NK-92 treated with Interleukin-12 subunit alpha and Interleukin-12 subunit beta, amount 100 ng/mL, for 24 hours (cell line): ENCODE measurements at regions not wholly inside any gene's neighbourhood (a gene's known extent, or its start where the extent isn't known, plus 50 kb on each side); places are given as distances from the start of the nearest gene placed in this dataset.

Source experiments
- DNase-seq: peaks from one replicate; lab custom pipeline; 2025; lab: John Stamatoyannopoulos, UW

DNA sequence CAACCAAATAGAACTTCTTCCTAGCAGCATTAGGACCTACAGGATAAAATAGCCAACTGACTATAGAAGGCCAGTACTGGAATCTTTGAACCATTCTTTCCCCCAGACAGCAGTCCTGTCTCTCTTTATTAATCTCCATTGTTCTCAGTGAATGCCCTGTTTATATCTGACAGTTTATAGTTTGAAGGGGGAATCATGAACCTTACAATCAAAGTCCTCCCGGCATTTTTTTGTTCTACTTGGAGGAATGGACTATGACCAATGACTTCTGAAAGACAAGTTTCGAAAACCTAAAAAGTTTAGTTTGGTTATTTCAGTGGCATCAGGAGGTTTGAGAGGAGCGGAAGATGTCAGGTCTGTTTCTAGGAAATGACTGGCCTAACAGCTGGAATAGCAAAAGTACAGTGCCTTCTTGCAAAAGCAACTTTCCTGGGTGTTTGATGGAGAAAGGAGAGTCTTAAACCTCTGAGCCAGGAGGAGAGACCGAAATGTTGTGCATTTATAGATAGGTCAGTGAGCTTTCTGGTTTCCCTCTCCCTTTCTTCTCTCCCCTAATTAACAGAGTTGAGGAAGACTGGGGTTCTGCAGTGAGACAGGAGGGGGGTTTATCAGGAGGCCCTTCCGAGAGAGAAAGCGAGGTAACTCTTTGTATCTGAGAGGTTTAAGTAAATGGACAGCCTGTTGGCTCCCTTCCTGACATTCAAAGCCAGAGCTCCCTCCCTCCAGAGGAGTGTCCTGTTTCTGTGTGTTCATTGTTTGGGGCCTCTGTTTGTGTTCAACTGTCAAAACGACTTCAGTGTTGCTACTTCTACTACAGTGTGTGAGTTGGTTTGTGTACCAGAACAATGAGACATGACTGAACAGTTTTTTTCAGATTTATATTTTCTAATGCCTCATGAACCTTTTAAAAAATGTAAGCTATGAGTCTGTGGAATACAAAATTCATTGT is 383.0 kb upstream of the RARB start:
- DNase-seq: no peak

DNA sequence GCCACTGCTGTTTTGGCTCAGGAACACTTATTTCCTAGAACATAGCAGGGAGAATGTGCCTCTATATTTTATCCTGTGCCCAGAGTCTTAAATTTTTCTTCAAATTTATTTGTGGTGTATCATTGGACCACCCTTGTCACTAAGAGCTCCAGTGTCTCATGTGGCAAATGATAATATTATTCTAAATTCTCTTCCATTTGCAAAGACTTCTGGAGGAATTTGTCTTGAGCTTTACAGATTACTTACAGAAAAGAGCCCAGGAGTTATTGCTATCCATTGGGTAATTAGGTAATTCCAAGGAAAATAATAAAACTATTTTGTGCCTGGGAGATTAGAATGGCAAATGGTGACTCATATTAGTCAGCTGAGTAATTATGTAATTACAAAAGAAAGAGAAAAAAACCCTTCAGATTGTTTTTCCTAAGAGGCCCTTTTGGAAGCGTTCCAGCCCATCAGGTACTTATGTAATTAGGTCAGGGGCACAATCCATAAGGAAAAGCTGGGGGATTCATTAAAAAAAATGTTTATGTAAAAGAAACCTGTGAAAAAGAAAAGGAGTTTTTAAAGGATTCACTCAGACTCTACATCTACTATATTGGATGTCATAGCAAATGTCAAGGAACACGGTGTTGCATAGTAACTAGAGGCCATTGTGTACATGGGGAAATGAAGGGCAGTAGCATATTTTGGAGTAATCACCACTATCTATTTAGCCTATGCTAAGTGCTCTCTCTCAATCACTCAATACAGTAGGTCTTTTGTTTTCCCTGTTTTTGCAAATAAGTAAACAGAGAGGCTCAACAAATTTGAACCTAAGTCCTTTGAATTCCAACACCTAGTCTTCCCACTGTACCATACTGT is 380.9 kb upstream of the RARB start:
- DNase-seq: no peak

DNA sequence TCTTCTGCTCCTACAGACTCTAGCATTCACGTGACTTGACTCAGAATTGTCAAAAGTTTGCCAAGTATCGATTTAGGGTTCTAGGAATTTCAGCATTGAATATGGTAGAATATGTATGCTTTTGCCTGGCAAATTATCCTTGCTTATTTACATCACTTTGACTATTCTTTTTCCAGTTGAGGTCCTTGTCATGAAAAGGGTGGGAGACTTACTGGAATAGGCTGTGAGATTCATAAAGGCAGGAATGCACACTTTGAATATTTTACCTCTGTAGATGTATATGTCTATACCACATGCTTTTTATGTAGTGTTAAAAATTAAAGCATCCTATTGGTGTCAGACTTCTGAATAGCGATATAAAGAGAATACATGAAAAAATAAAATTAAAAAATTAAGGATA is 378.8 kb upstream of the RARB start:
- DNase-seq: no peak

DNA sequence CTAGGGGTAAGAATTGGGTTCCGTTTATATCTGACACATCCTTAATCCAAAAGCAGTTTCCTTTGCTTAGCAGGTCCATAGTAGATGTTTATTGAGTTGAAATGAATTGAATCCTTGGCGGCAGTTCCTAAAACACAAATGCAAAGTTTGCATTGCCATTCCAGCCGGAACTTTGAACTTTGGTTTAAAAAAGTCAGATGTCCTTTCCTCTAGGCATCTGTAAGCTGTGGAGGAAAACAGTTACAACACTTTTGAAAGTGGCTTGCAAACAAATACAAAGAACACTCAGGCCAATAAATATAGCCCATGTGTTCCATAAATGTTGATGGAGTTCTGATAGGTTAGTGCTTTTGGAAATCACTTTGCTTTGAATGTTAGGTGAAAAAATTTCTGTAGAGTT is 374.7 kb upstream of the RARB start:
- no peak for DNase-seq

DNA sequence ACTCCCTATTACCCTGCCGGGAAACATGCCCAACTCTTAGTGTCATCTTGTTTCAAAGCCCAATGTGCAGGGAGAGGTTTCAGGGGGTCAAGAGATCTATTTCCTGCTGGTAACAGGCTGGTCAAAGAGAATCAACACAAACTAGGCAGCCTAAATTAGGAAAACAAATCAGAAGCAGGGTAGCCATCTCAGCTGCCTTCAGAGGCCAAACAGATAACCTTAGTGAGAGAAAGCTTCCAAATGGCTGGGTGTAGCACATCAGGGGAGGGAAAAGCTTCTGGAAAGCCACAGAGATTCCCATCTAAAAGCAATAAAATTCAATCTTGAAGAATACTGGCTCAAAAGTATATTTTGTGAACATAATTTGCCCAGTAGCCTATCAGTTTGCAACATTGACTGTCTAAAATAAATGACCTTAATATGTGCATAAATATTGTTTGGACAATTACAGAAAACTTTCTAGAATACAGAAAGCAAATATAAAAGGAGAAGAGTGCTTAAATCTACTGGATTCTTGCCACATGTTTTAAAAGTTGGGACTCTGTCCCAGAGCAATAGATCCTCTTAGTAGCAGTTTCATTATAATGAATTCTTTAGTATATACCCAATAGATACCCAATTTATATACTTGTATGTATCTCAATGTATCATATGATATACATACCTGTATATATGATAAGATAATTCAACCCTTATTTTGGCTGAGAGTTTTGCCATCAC is 371.9 kb upstream of the RARB start:
- no peak for DNase-seq

DNA sequence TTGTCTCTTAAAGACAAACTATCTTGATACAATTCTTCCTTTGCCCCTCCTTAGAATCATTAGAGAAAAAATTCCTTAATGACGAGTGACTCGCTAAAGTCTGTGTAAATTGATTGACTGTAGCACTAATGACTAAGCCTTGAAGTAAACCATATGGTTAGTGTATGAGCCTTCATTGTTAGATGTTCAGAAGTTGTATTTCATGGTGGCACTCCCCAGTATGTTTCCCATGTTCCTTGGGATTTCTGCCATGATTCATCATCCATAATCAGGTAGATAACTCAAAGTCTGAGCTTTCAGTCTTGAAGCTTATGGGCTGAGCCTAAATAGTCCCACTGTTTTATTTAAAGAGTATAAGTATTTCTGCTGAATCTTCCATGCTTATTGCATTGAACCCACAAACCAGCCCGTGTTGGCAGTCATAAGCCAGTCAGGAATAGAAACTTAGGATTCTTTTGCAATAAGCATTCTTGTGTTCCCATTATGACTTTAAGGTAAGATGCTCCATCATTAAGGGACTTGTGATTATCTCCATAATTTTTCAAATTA is 371.2 kb upstream of the RARB start:
- no peak for DNase-seq

DNA sequence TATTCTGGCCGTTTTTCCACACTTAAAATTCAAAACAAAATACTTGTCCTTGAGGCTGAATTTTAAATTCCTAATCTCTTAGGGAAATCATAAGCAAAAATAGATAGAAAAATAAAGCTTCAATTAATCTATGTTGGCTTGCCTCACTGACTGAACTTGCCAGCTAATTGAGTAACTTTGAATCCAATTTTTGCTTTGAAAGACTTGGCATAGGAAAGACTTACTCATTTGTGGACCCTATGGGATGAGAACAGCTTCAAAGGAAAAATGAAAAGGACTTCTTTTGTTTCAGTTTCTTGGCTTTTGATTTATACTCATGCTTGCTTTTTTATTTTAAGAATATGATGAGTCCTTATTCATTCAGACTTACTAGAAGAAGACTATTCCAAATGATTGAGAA is 370.7 kb upstream of the RARB start:
- DNase-seq: no peak

DNA sequence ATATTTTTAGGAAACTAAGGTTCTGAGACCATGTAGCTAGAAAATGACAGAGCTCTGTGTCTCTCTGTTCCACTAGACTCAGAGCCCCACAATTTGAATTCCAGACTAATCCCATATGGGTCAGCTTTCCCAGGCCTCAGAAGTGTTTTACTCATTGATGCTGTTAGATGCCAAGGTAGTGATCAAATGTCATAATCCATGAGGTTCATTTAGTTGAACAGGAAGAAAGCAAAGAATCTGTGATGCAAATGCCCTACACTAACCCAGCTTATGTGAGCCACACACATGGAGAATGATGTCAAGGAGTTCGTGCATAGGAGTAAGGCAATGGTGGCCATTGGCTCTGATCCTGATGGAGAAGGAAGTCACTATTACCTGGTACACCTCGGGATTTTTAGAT is 363.4 kb upstream of the RARB start:
- no peak for DNase-seq

DNA sequence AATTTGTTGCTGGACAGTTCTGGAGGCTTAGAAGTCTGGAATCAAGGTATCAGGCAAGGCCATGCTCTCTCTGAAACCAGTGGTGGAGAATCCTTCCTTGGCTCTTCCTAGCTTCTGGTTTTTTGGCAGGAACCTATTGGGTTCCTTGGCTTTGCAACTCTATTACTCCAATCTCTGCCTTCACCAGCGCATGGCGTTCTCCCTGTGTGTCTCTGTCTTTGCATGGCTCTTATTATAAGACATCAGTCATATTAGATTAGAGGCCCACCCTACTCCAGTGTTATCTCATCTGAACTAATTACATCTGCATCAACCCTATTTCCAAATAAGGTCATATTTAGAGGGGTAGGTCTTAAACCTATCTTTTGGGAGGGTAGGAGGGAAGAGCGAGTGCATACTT is 358.1 kb upstream of the RARB start:
- DNase-seq: no peak

DNA sequence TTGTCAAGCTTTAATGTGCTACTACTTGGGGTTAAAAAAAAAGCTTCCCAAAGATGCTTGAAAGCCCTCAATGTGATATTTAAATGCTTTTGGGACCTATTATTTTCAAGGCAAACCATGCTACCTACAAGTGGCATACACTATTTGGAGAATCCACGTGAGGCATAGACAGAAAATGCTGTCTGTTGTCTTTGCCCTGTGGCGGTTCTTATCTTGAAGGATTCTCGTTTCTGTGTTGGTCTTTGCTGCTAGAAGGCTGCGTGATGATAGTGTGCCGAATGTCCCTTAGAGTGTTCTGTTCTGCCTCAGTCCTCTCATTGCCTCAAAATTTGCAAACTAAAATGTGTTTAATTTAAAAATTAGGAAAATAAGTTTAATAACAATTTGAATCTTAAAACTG is 356.2 kb upstream of the RARB start:
- DNase-seq: no peak

DNA sequence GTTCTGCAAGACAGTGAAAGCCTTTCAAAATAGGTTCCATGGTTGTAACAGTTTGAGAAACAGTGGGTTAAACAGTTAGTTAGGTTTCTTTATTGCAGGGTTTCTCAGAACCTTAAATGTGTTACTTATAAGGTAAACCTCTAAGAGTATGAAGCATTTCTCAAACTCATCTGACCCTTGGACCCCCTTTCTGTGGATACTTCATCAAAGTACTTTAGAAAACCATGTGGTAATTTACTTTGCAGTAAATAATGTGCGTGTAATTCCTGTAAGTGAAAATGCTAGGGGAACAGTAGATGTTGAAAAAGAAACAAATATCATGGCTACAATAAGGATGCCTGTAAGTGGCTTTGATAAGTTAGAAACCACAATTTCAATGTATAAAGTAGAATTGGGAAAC is 354.6 kb upstream of the RARB start:
- no peak for DNase-seq

DNA sequence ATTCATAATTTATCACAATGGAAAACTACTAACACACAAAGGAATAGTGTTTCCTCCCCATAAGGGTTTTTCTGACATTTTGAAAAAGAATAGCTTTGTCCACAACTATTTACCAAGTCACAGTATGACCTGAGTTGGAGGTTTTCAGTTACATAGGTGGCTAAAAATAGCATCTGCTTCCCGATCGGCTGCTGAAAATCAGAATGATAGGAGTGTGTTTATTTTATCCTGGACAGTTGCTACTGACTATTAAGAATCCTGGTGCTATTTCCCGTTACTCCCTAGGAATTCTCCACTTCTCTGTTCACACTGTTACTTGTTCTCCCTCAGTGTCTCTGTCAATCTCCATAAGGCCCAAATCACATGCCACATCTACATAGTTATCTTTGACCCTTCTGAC is 353.9 kb upstream of the RARB start:
- DNase-seq: no peak

DNA sequence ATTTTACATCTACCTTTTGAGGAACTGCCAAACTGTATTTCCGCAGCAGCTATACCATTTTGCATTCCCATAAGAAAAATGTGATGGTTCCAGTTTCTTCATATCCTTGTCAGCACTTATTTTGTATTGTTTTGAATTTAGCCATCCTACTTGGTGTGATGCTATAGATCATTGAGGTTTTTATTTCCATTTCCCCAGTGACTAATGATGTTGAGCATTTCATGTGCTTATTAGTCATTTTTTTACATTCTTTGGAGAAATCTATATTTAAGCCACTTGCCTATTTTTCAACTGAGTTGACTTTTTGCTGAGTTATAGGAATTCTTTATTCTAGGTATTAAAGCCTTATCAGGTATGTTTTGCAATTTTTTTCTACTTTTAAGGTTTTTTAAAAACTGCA is 347.6 kb upstream of the RARB start:
- DNase-seq: no peak

DNA sequence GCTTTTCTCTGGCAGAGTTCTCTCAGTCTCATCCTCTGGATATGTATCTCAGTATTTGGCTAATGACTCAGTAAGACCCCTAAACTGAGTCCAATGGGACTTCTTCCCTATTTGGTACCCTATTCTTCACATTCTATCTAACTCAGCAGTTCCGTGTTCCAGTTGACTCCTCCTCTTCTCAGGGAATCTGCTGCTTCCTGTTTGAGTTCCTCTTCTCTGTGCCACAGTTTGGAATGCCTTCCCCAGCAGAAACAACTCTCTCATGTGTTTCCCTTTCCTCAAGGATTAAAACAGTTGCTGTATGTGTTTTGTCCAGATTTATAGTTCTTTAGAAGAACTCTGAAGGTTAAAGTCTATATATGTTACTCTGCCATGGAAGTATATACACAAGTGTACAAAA is 344.0 kb upstream of the RARB start:
- no peak for DNase-seq

DNA sequence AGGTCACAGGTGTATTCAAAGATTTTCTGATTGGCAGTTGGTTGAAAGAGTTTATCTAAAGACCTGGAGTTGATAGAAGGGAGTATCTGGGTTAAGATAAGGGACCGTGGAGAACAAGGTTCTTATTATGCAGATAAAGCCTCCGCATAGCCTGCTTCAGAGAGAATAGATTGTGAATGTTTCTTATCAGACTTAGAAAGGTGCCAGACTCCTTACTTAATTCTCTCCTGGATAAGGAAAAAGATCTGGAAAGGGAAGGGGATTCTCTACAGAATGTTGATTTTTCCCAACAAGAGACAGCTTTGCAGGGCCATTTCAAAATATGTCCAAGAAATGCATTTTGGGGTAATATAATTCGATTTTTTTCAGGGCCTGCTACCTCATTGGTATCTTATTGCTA is 341.3 kb upstream of the RARB start:
- no peak for DNase-seq

DNA sequence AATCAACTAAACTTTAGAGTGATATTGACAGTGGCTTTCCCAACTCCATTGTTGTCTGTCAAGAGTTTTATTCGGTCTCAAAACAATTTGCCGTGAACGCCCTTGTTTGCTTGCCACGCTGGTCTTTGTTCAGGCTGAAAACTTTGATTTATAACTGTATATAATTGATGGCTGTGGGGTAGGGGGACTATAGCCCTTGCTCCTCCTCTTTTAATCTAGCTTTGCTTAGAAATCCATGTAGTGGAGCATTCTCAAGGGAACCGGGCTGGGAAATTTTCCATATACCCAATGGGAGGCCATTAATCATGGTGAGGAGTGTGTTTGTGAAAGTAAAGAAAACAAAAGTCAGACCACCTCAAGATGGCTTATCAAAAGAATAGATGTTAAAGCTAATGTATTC is 339.8 kb upstream of the RARB start:
- no peak for DNase-seq

DNA sequence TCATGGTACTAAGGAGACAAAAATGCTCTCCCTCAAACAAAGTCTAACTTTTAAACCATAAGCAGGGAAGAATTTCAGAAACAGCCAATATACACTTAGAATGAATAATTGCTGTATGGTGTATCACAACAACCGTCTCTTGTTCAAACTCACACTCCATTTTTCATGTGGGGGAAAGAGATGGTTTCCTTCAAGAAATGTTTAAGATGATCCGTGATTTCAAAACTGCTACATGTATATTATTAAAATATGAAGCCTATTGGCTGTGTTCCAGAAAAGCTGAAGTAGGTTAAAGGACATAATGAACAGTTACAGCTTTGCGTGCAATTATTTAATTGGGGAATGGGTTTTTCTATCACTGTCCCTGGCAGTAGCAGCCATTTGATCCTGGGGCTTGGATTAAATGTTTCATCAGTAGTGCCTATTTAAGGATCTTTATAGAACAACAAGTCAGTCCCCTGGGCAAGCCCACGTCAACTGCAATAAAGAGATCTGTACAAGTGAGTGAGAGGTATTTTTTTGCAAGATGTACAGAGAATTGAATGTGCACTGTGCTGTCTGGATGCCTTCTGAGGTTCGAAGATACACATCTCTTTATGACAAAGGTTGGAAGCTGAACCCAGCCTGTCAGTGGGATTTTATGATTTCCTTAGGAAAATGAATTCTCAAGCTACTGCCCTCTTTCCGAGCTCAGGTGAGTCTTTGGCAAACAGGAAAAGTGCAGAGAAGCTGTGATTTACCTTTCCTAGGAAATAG is 337.2 kb upstream of the RARB start:
- no peak for DNase-seq

DNA sequence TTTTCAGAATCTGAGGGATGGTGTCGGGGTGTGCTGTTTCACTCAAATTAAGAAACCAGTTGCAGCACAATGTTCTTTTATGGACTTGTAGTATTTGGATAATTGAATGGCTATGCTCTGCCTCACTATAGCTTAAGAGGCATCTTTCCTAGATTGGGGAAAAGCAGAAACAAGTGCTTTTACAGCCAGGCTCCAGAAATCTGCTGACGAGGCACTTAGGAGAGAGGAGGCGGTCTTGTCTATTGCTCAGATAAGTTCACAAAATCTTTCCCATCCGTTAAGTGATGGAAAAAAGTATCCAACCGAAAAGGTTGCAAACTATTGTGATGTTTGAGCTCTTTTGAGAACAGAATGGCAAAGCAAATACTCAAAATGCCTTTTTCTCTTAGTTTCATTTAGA is 336.1 kb upstream of the RARB start:
- no peak for DNase-seq

DNA sequence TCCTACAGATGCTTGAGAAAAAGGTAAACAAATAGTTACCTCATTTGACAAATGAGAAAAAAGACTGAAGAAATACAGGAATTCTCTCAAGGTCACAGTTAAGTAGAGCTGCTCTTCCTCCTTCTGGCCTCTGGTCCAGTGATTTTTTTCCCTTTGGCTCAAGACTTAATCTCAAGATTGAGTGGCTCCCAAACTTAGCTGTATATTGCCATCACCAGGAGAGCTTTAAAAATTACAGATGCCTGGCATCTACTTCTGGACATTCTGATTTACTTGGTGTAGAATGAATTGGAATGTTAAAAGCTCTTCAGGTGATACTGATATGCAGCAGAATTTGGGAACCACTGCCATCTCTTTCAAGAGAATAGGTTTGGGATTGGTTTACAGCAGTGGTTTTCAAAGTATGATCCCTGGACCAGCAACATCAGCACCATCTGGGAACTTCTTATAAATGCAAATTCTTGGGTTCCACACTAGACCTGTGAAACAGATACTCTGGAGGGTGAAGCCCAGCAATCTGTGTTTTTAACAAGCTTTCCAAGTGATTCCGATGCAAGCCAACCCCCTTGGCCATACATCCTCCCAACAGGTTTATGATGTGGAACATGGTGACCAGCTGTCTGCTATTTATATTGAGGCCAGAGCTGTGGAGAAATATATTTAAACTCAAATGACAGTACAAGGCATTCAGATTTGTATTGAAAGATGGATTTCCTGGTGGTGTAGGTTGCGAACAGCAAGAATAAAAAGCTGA is 333.0 kb upstream of the RARB start:
- no peak for DNase-seq

DNA sequence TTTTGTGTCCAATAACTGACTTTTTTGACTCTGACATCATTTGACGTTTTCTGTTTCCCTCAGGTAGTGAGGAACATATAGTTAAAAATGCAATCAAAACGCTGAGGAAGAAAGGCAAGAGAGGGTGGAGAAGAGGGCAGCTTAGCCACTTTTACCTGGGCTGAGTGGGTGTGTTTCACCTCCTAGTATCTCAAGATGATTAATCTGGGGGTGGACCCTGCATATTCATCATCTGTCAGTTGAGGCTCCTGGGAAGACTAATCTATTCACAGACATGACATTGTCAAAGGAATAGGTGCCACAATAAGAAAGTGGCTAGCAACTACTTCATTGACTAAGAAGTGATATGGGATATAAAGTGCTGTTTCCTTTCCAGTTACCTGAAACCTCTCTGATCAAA is 331.5 kb upstream of the RARB start:
- no peak for DNase-seq

DNA sequence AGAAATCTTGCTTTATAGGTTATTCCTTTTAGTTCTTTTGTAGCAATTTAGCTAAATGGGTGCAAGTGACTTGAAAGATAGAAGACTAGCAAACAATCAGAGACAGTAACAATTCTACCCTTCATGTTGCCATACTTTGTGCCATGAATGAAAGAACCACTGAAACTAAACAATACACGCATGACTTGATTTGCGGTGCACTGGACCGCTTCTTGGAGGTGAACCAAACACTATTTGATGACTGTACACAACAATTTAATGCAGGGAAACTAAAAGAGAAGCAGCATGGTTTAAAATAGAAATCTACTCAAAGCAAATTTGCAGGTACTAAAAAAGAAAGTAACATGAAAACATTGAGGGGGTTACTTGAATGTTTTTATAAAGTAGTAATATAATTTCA is 331.0 kb upstream of the RARB start:
- no peak for DNase-seq
